ENCODE measurements at regions not wholly inside any gene's neighbourhood (a gene's known extent, or its start where the extent isn't known, plus 50 kb on each side); places are given as distances from the start of the nearest gene placed in this dataset.

DNA sequence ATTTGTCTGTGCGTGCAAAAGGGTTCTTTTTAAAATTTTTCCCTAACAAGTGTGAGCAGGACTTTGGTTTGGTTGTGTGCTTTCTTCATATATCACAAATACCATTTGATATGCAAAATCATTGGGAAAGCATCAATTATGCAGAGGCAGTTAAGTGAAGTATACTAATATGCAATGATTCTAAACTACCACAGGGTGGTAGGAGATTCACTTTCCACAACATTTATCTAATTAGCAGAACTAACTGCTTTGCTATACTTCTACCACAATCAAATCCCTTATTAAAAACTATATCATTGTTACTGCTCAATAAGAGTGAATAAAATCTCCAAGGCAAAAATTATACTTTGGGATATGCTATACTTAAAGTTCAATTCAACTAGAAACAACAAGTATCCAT, 2738.9 kb upstream of the PCDH20 start:
- H2AFZ ChIP-seq (ENCODE audit: low read depth, low read length), result no peak overlapping the region
- TF ChIP-seq EZH2 (IDR thresholded peaks at IDR 0.05; ENCODE audit: insufficient read depth, low read length), result no peak
- TF ChIP-seq, protein P1, sequence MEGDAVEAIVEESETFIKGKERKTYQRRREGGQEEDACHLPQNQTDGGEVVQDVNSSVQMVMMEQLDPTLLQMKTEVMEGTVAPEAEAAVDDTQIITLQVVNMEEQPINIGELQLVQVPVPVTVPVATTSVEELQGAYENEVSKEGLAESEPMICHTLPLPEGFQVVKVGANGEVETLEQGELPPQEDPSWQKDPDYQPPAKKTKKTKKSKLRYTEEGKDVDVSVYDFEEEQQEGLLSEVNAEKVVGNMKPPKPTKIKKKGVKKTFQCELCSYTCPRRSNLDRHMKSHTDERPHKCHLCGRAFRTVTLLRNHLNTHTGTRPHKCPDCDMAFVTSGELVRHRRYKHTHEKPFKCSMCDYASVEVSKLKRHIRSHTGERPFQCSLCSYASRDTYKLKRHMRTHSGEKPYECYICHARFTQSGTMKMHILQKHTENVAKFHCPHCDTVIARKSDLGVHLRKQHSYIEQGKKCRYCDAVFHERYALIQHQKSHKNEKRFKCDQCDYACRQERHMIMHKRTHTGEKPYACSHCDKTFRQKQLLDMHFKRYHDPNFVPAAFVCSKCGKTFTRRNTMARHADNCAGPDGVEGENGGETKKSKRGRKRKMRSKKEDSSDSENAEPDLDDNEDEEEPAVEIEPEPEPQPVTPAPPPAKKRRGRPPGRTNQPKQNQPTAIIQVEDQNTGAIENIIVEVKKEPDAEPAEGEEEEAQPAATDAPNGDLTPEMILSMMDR (IDR thresholded peaks at IDR 0.05; ENCODE audit: insufficient read depth, low read depth, low read length), result no peak
- no peaks in the 10 kb centered on the region for H3K4me1 ChIP-seq (ENCODE audit: insufficient read depth, low read length)
- H3K79me2 ChIP-seq (ENCODE audit: insufficient read depth, low read length), result no peaks in the 10 kb centered on the region
- Mint-ChIP-seq H3K9me3 (ENCODE audit: unreplicated experiment) (no peaks in the 10 kb centered on the region), H3K4me3 (ENCODE audit: unreplicated experiment) (no peak overlapping the region), H3K36me3 (ENCODE audit: low read depth, unreplicated experiment) (no peaks in the 10 kb centered on the region), H3K4me1 (ENCODE audit: low read depth, unreplicated experiment) (peaks cover 4% of the 10 kb centered on the region), H3K27ac (ENCODE audit: unreplicated experiment) (no peak overlapping the region), H3K27me3 (ENCODE audit: low read depth, unreplicated experiment) (no peaks in the 10 kb centered on the region)
- no peak overlapping the region for H3K4me2 ChIP-seq (ENCODE audit: low read length)
- no peaks in the 10 kb centered on the region for H3K27me3 ChIP-seq (ENCODE audit: insufficient read depth, low read length)
- no peak overlapping the region for H3K9ac ChIP-seq (ENCODE audit: low read length)
- DNase-seq (ENCODE audit: low read depth) (peak; percentile 6), FAIRE-seq (no peak)
- H3K36me3 ChIP-seq (ENCODE audit: insufficient read depth, low read length), result no peaks in the 10 kb centered on the region
- H3K9me3 ChIP-seq (ENCODE audit: insufficient read depth, low read depth, low read length), result no peaks in the 10 kb centered on the region
- no peak overlapping the region for H3K4me3 ChIP-seq (ENCODE audit: insufficient read depth, low read depth, low read length)
- no peak overlapping the region for H3K27ac ChIP-seq (ENCODE audit: low read depth, low read length)
- H4K20me1 ChIP-seq (ENCODE audit: insufficient read depth, low read length), result no peaks in the 10 kb centered on the region

DNA sequence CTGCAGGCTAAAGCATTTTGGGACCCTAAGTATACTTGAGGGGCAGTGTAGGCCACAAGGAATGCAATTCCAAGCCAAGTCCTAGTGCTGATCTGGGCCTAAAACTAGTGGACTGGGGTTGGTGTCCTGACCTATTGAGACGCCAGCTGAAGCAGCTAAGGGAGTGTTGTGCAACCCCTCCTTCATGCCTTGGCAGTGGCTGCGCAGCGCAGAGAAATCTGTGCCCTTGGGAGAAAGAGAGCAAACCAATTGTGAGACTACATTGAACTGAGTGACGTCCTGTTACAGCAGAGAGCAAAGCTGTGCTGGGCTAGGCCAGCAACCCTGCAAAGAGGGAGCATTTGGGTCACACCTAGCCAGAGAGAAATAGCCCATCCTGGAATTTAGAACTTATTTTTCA, 2715.0 kb upstream of the PCDH20 start:
- Mint-ChIP-seq H3K36me3 (ENCODE audit: low read depth, unreplicated experiment) (no peaks in the 10 kb centered on the region), H3K27ac (ENCODE audit: unreplicated experiment) (no peak overlapping the region), H3K9me3 (ENCODE audit: unreplicated experiment) (no peaks in the 10 kb centered on the region), H3K4me3 (ENCODE audit: unreplicated experiment) (no peak overlapping the region), H3K4me1 (ENCODE audit: low read depth, unreplicated experiment) (no peaks in the 10 kb centered on the region), H3K27me3 (ENCODE audit: low read depth, unreplicated experiment) (no peaks in the 10 kb centered on the region)
- Histone ChIP-seq H3K4me2 (ENCODE audit: low read length) (no peak overlapping the region), H3K27me3 (ENCODE audit: insufficient read depth, low read length) (no peaks in the 10 kb centered on the region), H3K36me3 (ENCODE audit: insufficient read depth, low read length) (no peaks in the 10 kb centered on the region), H3K4me3 (ENCODE audit: insufficient read depth, low read depth, low read length) (no peak overlapping the region), H4K20me1 (ENCODE audit: insufficient read depth, low read length) (no peaks in the 10 kb centered on the region), H3K4me1 (ENCODE audit: insufficient read depth, low read length) (no peaks in the 10 kb centered on the region), H2AFZ (ENCODE audit: low read depth, low read length) (no peak overlapping the region), H3K27ac (ENCODE audit: low read depth, low read length) (no peak overlapping the region), H3K79me2 (ENCODE audit: insufficient read depth, low read length) (no peaks in the 10 kb centered on the region), H3K9ac (ENCODE audit: low read length) (no peak overlapping the region), H3K9me3 (ENCODE audit: insufficient read depth, low read depth, low read length) (no peaks in the 10 kb centered on the region)
- DNase-seq (ENCODE audit: low read depth), result no peak
- FAIRE-seq, result no peak
- TF ChIP-seq EZH2 (IDR thresholded peaks at IDR 0.05; ENCODE audit: insufficient read depth, low read length), result no peak
- TF ChIP-seq, protein P1 (IDR thresholded peaks at IDR 0.05; ENCODE audit: insufficient read depth, low read depth, low read length), result no peak

DNA sequence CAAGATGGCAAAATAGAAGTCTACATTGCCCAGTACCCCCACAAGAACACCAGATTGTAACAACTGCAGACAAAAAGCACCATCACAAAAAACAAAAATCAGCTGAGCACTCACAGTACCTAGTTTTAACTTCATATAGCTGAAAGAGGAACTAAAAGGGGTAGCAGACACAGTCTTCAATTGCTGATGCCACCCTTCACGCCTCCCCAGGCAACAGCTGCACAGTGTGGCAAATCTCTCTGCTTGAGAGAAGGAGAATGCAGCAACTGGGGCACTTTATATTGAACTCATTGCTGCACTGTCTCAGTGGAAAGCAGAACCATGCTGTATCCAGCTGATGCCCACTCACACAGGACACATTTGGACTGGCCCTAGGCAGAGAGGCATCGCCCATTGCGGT, 2714.5 kb upstream of the PCDH20 start:
- Histone ChIP-seq H3K4me3 (ENCODE audit: insufficient read depth, low read depth, low read length) (no peak overlapping the region), H3K27ac (ENCODE audit: low read depth, low read length) (no peak overlapping the region), H3K4me2 (ENCODE audit: low read length) (no peak overlapping the region), H3K9ac (ENCODE audit: low read length) (no peak overlapping the region), H3K9me3 (ENCODE audit: insufficient read depth, low read depth, low read length) (no peaks in the 10 kb centered on the region), H2AFZ (ENCODE audit: low read depth, low read length) (no peak overlapping the region), H4K20me1 (ENCODE audit: insufficient read depth, low read length) (no peaks in the 10 kb centered on the region), H3K79me2 (ENCODE audit: insufficient read depth, low read length) (no peaks in the 10 kb centered on the region), H3K4me1 (ENCODE audit: insufficient read depth, low read length) (no peaks in the 10 kb centered on the region), H3K27me3 (ENCODE audit: insufficient read depth, low read length) (no peaks in the 10 kb centered on the region), H3K36me3 (ENCODE audit: insufficient read depth, low read length) (no peaks in the 10 kb centered on the region)
- Mint-ChIP-seq H3K27me3 (ENCODE audit: low read depth, unreplicated experiment) (no peaks in the 10 kb centered on the region), H3K4me3 (ENCODE audit: unreplicated experiment) (no peak overlapping the region), H3K9me3 (ENCODE audit: unreplicated experiment) (no peaks in the 10 kb centered on the region), H3K4me1 (ENCODE audit: low read depth, unreplicated experiment) (no peaks in the 10 kb centered on the region), H3K27ac (ENCODE audit: unreplicated experiment) (no peak overlapping the region), H3K36me3 (ENCODE audit: low read depth, unreplicated experiment) (no peaks in the 10 kb centered on the region)
- DNase-seq (ENCODE audit: low read depth) (no peak), FAIRE-seq (no peak)
- TF ChIP-seq, protein P1 (IDR thresholded peaks at IDR 0.05; ENCODE audit: insufficient read depth, low read depth, low read length), result no peak
- TF ChIP-seq EZH2 (IDR thresholded peaks at IDR 0.05; ENCODE audit: insufficient read depth, low read length), result no peak

All from astrocyte (in vitro differentiated cells and primary cell).